ACHN (cell line): ENCODE measurements at regions not wholly inside any gene's neighbourhood (a gene's known extent, or its start where the extent isn't known, plus 50 kb on each side); places are given as distances from the start of the nearest gene placed in this dataset.

ENCODE experiments used
- DNase-seq: peaks from one replicate; pipeline ENCODE4 v3.0.0-alpha.2; 2015
- in situ Hi-C: cut with HindIII; loops from 2 replicates; pipeline ENCODE4 v1.10.0; 2017; ENCODE audit warnings: low sequenced_read_pairs, low pct_ligation_motif_present, low pct_unique_long_range_greater_than_20kb

GRCh38 chr3:116912116-116912515, 202.5 kb downstream of the TUSC7 start:
- no peak for DNase-seq
- in situ Hi-C loops = no loop called here

GRCh38 chr3:116914004-116914403, 204.4 kb downstream of the TUSC7 start:
- in situ Hi-C loops = no loop called here
- no peak for DNase-seq

GRCh38 chr3:116916836-116917235, 207.3 kb downstream of the TUSC7 start:
- in situ Hi-C loops = no loop called here
- no peak for DNase-seq

- in situ Hi-C loops = no loop called here
- no peak for DNase-seq
These were observed 211.4 kb downstream of the TUSC7 start for GRCh38 chr3:116920826-116921610.

- no peak for DNase-seq
- in situ Hi-C loops = no loop called here
These were observed 218.3 kb downstream of the TUSC7 start for GRCh38 chr3:116927918-116928317.

GRCh38 chr3:116929505-116930222, 220.1 kb downstream of the TUSC7 start:
- in situ Hi-C loops = no loop called here
- no peak for DNase-seq

GRCh38 chr3:116930786-116931185, 221.2 kb downstream of the TUSC7 start:
- no peak for DNase-seq
- in situ Hi-C loops = no loop called here

GRCh38 chr3:116939091-116939490, 229.5 kb downstream of the TUSC7 start:
- DNase-seq = no peak
- in situ Hi-C loops = no loop called here

- DNase-seq = no peak
These were observed 230.0 kb downstream of the TUSC7 start for GRCh38 chr3:116939550-116939949.

GRCh38 chr3:116940719-116941118, 231.1 kb downstream of the TUSC7 start:
- in situ Hi-C loops = no loop called here
- DNase-seq = no peak

More at GRCh38 chr3:116939550-116939949, 230.0 kb downstream of the TUSC7 start:
- in situ Hi-C loops = no loop called here

- in situ Hi-C loops = no loop called here
- no peak for DNase-seq
These were observed 236.8 kb downstream of the TUSC7 start for GRCh38 chr3:116946376-116946775.

- DNase-seq = no peak
- in situ Hi-C loops = no loop called here
These were observed 237.6 kb downstream of the TUSC7 start for GRCh38 chr3:116947148-116947547.

- in situ Hi-C loops = no loop called here
- DNase-seq = no peak
These were observed 238.2 kb downstream of the TUSC7 start for GRCh38 chr3:116947809-116948208.

- no peak for DNase-seq
- in situ Hi-C loops = no loop called here
These were observed 240.9 kb downstream of the TUSC7 start for GRCh38 chr3:116950301-116951055.

- in situ Hi-C loops = no loop called here
- no peak for DNase-seq
These were observed 242.0 kb downstream of the TUSC7 start for GRCh38 chr3:116951610-116952009.

GRCh38 chr3:116958291-116958690, 248.7 kb downstream of the TUSC7 start:
- in situ Hi-C loops = no loop called here
- DNase-seq = no peak

- in situ Hi-C loops = no loop called here
These were observed 251.5 kb downstream of the TUSC7 start for GRCh38 chr3:116961106-116961505.

GRCh38 chr3:116963802-116964201, 254.2 kb downstream of the TUSC7 start:
- in situ Hi-C loops = no loop called here
- no peak for DNase-seq

More at GRCh38 chr3:116961106-116961505, 251.5 kb downstream of the TUSC7 start:
- DNase-seq = no peak

GRCh38 chr3:116966649-116967048, 257.1 kb downstream of the TUSC7 start:
- in situ Hi-C loops = no loop called here
- no peak for DNase-seq
